Ishikawa (cell line): ENCODE measurements at regions not wholly inside any gene's neighbourhood (a gene's known extent, or its start where the extent isn't known, plus 50 kb on each side); places are given as distances from the start of the nearest gene placed in this dataset.

ENCODE experiments used
- CEBPB ChIP-seq: IDR thresholded peaks from 2 replicates; pipeline ENCODE4 v1.6.1; 2012
- CREB1 ChIP-seq: IDR thresholded peaks from 2 replicates; pipeline ENCODE4 v1.6.1; 2012; ENCODE audit warnings: low read depth
- EGR1 ChIP-seq: IDR thresholded peaks from 2 replicates; pipeline ENCODE4 v1.6.1; 2012
- EP300 ChIP-seq: IDR thresholded peaks from 2 replicates; pipeline ENCODE4 v1.6.1; 2012; ENCODE audit warnings: borderline replicate concordance
- FOXM1 ChIP-seq: IDR thresholded peaks from 2 replicates; pipeline ENCODE4 v1.6.1; 2012; ENCODE audit warnings: low read depth, borderline replicate concordance
- MAX ChIP-seq: IDR thresholded peaks from 2 replicates; pipeline ENCODE4 v1.6.1; 2012
- NFIC ChIP-seq: IDR thresholded peaks from 2 replicates; pipeline ENCODE4 v1.6.1; 2012
- RAD21 ChIP-seq: IDR thresholded peaks from 2 replicates; pipeline ENCODE4 v1.6.1; 2012; ENCODE audit warnings: low read depth
- REST ChIP-seq: IDR thresholded peaks from 2 replicates; pipeline ENCODE4 v1.6.1; 2012; ENCODE audit warnings: low read depth, mild to moderate bottlenecking
- TAF1 ChIP-seq: IDR thresholded peaks from 2 replicates; pipeline ENCODE4 v1.6.1; 2012; ENCODE audit warnings: low read depth, mild to moderate bottlenecking
- TCF12 ChIP-seq: IDR thresholded peaks from 2 replicates; pipeline ENCODE4 v1.6.1; 2012; ENCODE audit warnings: low read depth
- TEAD4 ChIP-seq: IDR thresholded peaks from 2 replicates; pipeline ENCODE4 v1.6.1; 2012
- USF1 ChIP-seq: IDR thresholded peaks from 2 replicates; pipeline ENCODE4 v1.6.1; 2012
- YY1 ChIP-seq: IDR thresholded peaks from 2 replicates; pipeline ENCODE4 v1.6.1; 2012; ENCODE audit warnings: low read depth
- ZBTB7A ChIP-seq: IDR thresholded peaks from 2 replicates; pipeline ENCODE4 v1.6.1; 2012; ENCODE audit warnings: low read depth

DNA sequence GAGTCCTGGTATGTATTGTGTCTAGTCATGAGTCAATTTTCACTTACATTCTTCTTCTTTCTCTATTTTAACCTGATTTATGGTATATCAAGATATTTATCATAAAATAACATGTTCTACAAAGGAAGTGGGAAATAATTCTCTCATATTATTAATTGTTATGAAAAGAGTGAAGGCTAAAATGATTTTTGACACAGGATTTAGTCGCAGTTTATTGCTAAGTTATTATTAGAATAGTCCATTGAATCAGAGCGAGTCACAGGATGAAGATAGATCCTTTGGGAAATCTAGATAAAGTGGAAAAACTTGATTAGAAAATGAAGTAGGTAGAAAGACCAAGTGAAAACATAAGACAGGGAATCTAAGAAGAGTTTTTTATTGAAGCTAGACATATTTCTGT, 184.3 kb upstream of the DGKB start:
- TF ChIP-seq NFIC (no peak), REST (no peak), FOXM1 (no peak), EP300 (no peak), ZBTB7A (no peak), CEBPB (no peak), TCF12 (no peak), EGR1 (no peak), MAX (no peak), TAF1 (no peak), TEAD4 (no peak), YY1 (no peak), RAD21 (no peak), CREB1 (no peak)

DNA sequence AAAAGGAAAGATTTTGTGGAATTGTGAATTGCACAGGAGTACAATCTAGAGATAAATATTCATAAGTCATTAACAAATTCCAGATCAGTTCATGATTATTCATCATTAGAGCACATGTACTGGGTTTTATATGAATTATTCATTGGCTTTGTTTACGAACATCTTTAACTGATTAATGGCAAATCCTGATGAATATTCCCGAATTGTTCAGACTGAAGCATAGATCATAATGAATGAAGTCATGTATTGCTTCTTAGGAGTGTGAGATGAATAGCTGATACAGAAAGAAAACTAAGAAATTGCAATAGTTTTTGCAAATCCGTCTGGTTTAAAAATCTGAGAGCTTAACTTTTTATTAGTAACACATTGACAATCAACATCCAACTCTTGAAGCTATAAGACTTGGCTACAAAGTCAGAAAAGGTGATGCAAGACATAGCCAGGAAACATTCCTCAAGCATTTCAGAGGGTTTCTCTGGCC, 183.6 kb upstream of the DGKB start:
- TF ChIP-seq EP300, result no peak
- TF ChIP-seq RAD21, result no peak
- no peak for TF ChIP-seq CREB1
- no peak for TF ChIP-seq TEAD4
- TF ChIP-seq MAX, result no peak
- no peak for TF ChIP-seq EGR1
- no peak for TF ChIP-seq YY1
- no peak for TF ChIP-seq TAF1

GRCh38 chr7:15085366-15085765, 182.8 kb upstream of the DGKB start:
- TF ChIP-seq USF1 (no peak), NFIC (no peak), REST (no peak), TEAD4 (no peak), EGR1 (no peak), TCF12 (no peak), CEBPB (no peak), ZBTB7A (no peak), EP300 (no peak), FOXM1 (no peak), MAX (no peak), CREB1 (no peak), YY1 (no peak)

GRCh38 chr7:15084368-15084767, 181.8 kb upstream of the DGKB start:
- TF ChIP-seq FOXM1, result no peak
- no peak for TF ChIP-seq CEBPB
- TF ChIP-seq CREB1, result no peak
- TF ChIP-seq USF1, result no peak
- no peak for TF ChIP-seq TAF1
- no peak for TF ChIP-seq NFIC
- no peak for TF ChIP-seq EP300
- no peak for TF ChIP-seq YY1
- no peak for TF ChIP-seq TEAD4
- TF ChIP-seq REST, result no peak
- no peak for TF ChIP-seq EGR1
- no peak for TF ChIP-seq MAX
- TF ChIP-seq ZBTB7A, result no peak
- TF ChIP-seq TCF12, result no peak
- TF ChIP-seq RAD21, result no peak
